Astrocyte (in vitro differentiated cells and primary cell): ENCODE measurements at regions not wholly inside any gene's neighbourhood (a gene's known extent, or its start where the extent isn't known, plus 50 kb on each side); places are given as distances from the start of the nearest gene placed in this dataset.

ENCODE experiments used
- CTCF ChIP-seq: IDR thresholded peaks from 2 replicates; pipeline ENCODE4 v1.5.1; 2011; ENCODE audit warnings: low read depth, mild to moderate bottlenecking, inconsistent platforms, low read length, moderate library complexity; ENCODE audit not compliant: insufficient read depth
- EZH2 ChIP-seq: IDR thresholded peaks from 2 replicates; pipeline ENCODE4 v1.6.1; 2012; ENCODE audit warnings: mild to moderate bottlenecking, low read length, inconsistent platforms; ENCODE audit not compliant: insufficient read depth

- TF ChIP-seq CTCF, result no peak
- TF ChIP-seq EZH2, result no peak
These were observed 133.2 kb upstream of the SNTG2 start for GRCh38 chr2:817336-818015.
